ENCODE measurements at regions not wholly inside any gene's neighbourhood (a gene's known extent, or its start where the extent isn't known, plus 50 kb on each side); places are given as distances from the start of the nearest gene placed in this dataset.

DNA sequence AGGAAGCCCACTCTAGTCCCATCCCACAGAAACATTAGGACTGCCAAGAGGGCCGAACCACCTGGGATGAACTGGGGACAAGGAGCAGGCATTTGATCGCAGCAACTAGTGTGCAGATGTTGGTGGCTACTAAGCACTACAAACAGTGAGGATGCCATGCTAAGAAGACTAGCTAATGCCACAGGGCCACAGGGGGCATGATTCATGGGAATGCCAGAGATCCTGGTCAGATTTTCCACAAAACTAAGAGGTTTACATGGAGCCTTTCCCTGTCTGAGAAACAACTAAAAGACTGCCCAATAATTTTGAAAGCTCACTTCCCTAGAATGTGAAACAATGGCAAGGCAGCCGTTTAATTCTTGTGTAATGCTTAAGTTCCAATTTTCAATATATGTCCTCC lies 375.9 kb upstream of the PTCHD4 start:
- no peak for TF ChIP-seq CTCF (conservative IDR thresholded peaks at IDR 0.05 in 1 of 2, IDR thresholded peaks at IDR 0.05 in 1 of 2; ENCODE audit: extremely low read depth in 1 of 2, insufficient read depth in 1 of 2, low read depth in 1 of 2, low read length in 2 of 2)
- TF ChIP-seq EZH2 (IDR thresholded peaks at IDR 0.05; ENCODE audit: borderline replicate concordance, low read length): no peak

Measured in mammary epithelial cell (primary cell).